Skin epidermis (tissue), 12 donors: ENCODE measurements at regions not wholly inside any gene's neighbourhood (a gene's known extent, or its start where the extent isn't known, plus 50 kb on each side); places are given as distances from the start of the nearest gene placed in this dataset.
A peak's percentile ranks its signal among the peaks of the same experiment; 100 is the strongest.
"Not testable (repeated sequence)": the region's sequence is repeated elsewhere in the genome, so short reads cannot be mapped to it uniquely, and the experiment has no call there.

ENCODE experiments used
- H3K27ac ChIP-seq, 21 experiments: fragments of 200-600 bp; sonication (generic) in 11 of 21; one replicate each; pipeline ENCODE4 v1.5.0; 2020; ENCODE audit warnings: mild to moderate bottlenecking in 3 of 21, inconsistent platforms in 2 of 21, moderate library complexity in 2 of 21
- H3K4me3 ChIP-seq, 7 experiments: fragments of 200-600 bp; sonication (generic) in 2 of 7; one replicate each; pipeline ENCODE4 v1.5.0; 2020; ENCODE audit warnings: inconsistent platforms in 2 of 7, mild to moderate bottlenecking in 2 of 7, moderate library complexity in 1 of 7

DNA sequence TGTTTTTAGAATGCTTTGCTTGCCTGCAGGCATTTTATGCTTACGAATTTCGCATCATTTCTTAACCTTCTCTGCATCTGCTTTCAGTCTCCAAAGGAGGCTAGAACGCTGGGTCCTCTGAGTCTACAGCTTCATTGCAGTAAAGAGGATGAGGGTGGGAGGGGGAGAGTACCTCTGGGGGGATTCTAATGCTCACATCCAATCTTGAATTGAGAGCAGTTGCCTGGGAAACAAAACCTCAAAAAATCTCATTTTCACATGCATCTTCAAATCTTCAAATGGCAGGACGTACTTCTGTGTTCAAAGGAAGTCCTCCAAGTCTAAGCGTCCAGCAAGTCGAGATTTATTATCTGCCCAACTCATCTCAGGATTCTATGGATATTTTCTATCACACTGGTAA is 100.7 kb upstream of the PRKCQ start:
- H3K27ac ChIP-seq = no peak overlapping the region
- no peak overlapping the region for H3K4me3 ChIP-seq

- no peak overlapping the region for H3K4me3 ChIP-seq
Observed at GRCh38 chr10:6678956-6679355, 98.9 kb upstream of the PRKCQ start.

GRCh38 chr10:6678211-6678803 is 98.2 kb upstream of the PRKCQ start:
- H3K4me3 ChIP-seq = no peak overlapping the region
- no peak overlapping the region for H3K27ac ChIP-seq

More at GRCh38 chr10:6678956-6679355, 98.9 kb upstream of the PRKCQ start:
- no peak overlapping the region for H3K27ac ChIP-seq

- not testable (repeated sequence) for H3K4me3 ChIP-seq, H3K27ac ChIP-seq
Observed at GRCh38 chr10:6677129-6677528, 97.1 kb upstream of the PRKCQ start.

DNA sequence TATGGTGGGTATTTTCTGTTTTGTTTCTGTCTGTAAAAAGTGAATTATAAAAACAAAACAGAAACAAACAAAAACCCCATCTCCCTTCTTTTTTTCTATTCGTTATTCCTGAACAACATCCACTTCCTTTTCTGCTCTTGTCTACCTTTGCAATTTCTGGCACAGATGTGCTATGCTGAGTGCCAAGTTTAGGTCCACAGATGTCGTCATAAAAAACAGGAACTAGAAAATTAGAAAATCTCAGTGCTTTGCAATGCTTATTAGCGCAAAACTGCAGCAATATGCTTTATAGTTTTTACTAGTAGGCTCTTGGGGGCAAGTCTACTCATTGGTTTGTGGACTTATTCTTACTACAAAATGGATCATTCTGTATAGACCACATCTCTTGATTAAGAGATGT is 94.2 kb upstream of the PRKCQ start:
- H3K27ac ChIP-seq = no peak overlapping the region
- no peak overlapping the region for H3K4me3 ChIP-seq

- Histone ChIP-seq H3K4me3 (no peak overlapping the region), H3K27ac (no peak overlapping the region)
Observed at GRCh38 chr10:6671976-6672375, 91.9 kb upstream of the PRKCQ start.

GRCh38 chr10:6669269-6669859 is 89.3 kb upstream of the PRKCQ start:
- Histone ChIP-seq H3K4me3 (no peak overlapping the region), H3K27ac (no peak overlapping the region)

- no peak overlapping the region for H3K27ac ChIP-seq
- H3K4me3 ChIP-seq = no peak overlapping the region
Observed at GRCh38 chr10:6667679-6668270, 87.7 kb upstream of the PRKCQ start.

DNA sequence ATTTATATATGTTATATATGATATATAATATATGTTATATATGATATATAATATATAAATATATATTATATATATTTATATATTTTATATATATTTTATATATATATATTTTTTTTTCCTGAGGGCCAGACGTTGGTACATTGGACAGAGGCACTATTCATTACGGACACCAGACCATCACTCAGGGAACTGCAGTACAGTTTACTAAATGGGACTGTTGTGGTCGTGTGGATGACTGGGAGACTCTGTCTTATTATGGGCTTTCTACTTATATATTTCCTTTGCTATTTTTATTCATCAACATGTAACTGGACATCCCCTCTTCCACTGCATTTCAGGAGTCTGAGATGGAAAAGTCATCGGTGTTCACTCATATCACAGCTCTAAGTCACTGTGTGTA is 87.1 kb upstream of the PRKCQ start:
- H3K27ac ChIP-seq = no peak overlapping the region
- no peak overlapping the region for H3K4me3 ChIP-seq

- Histone ChIP-seq H3K4me3 (no peak overlapping the region), H3K27ac (no peak overlapping the region)
Observed at GRCh38 chr10:6665847-6666246, 85.8 kb upstream of the PRKCQ start.

GRCh38 chr10:6660460-6660859 is 80.4 kb upstream of the PRKCQ start:
- no peak overlapping the region for H3K27ac ChIP-seq
- no peak overlapping the region for H3K4me3 ChIP-seq

- no peak overlapping the region for H3K27ac ChIP-seq
- no peak overlapping the region for H3K4me3 ChIP-seq
Observed at GRCh38 chr10:6659451-6659850, 79.4 kb upstream of the PRKCQ start.

DNA sequence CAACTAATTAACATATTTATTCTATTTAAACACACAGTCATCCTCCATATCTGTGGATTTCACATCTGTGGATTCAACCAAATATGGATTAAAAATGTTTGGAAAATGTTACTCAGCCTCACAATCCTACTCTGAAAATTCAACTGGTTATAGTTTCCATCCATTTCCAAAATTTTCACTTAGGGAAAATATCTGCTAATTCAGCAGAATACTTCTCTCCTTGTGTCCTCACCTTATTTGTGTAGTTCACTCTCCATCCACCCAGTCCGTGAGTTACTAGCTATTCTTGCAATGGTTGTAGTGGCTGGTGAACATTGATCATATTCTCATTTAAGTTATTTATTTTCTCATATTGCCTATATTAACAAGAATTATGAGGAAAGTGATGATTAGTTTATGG is 77.6 kb upstream of the PRKCQ start:
- no peak overlapping the region for H3K4me3 ChIP-seq
- H3K27ac ChIP-seq = no peak overlapping the region

DNA sequence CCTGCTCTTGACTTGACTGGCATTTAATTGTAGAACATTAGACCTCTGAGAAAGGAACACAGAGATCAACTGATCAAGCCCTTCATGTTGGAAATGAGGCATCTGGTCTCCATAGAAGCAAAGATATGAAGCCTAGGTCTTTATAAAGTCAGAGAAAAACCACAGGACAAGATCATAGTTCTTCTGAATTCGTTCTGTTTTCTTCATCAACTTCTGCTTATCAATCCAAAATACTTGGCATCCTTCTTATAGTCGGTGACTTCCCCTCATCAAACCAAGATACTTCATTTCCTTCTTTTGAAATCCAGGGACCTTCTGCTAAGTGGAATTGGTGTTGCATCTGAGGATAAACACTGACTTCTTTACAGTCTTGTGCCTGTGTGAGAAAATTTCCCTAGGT is 77.1 kb upstream of the PRKCQ start:
- H3K4me3 ChIP-seq = no peak overlapping the region
- H3K27ac ChIP-seq = no peak overlapping the region

DNA sequence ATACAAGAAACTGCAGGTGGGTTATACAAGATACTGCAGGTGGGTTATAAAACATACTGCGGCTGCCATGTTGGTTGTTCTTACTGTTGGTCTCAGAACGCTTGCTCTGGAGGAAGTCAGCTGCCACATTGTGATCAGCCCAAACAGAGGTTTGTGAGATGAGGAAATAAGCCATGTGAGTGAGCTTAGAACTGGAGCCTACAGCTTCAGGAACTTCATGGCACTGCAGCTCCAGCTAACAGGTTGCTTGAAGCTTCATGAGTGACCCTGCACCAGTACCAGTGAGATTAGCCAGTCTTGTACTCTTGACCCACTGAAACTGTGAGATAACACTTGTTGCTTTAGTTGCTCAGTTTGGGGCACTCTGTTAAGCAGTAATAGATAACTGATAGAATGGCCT is 74.5 kb upstream of the PRKCQ start:
- no peak overlapping the region for H3K27ac ChIP-seq

DNA sequence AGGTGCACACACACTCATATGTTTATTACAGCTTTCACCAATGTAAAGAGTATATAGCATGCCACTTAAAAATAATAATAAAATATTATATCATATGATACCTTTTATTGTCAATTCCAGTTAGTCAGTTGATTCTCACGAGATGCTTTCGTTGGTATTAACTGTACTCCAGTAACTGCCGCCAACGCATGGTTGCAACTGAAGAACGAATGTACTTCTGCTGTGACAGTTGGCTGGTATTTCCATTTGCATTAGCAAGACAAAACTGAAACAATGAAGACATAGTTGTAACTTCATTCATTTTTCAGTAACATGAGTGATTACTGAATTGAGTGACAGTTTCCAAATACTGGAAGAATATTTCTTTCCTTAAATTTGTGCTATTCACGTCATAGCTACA is 70.5 kb upstream of the PRKCQ start:
- Histone ChIP-seq H3K27ac (no peak overlapping the region), H3K4me3 (no peak overlapping the region)

More for the DNA sequence above, 74.5 kb upstream of the PRKCQ start:
- no peak overlapping the region for H3K4me3 ChIP-seq

- no peak overlapping the region for H3K4me3 ChIP-seq
- H3K27ac ChIP-seq = no peak overlapping the region
Observed at GRCh38 chr10:6649903-6650302, 69.8 kb upstream of the PRKCQ start.

- Histone ChIP-seq H3K4me3 (no peak overlapping the region), H3K27ac (no peak overlapping the region)
Observed at GRCh38 chr10:6648894-6649720, 69.0 kb upstream of the PRKCQ start.

DNA sequence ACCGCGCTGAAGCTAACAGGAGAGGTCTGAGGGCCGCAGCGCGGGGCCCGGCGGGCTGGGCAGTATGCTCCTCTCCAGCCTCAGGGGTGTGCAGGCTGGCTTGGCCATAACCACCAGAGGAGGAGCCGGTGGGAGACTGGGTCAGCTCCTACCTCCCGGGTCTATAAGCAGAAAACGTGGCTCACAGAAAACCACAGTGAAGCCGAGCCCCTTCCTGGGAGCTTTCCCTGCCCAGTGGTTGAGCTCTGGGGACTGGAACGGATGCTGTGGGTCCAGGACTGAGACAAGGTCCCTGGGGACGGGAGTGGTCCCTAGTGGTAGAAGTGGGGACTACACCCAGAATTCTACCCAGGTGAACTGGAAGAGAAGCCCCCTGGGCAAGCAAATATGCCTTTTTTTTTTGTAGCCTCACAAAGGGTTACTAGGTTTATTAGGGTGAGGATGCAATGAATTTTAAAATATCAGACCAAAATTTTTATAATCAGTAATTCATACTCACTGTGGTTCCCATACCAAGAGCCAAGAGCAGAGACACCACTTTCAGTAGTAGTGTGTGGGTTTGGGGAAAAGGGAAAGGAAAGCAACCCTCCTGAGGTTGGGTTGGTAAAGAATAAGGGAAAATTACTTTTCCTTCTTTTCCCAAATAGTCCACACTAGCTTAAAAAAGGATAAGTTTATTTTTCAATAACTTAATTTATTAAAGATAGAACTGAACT is 67.9 kb upstream of the PRKCQ start:
- no peak overlapping the region for H3K4me3 ChIP-seq
- no peak overlapping the region for H3K27ac ChIP-seq

- Histone ChIP-seq H3K27ac (peak overlapping the region in 1 of 21 experiments; percentile 14), H3K4me3 (no peak overlapping the region)
Observed at GRCh38 chr10:6643962-6644361, 63.9 kb upstream of the PRKCQ start.
